HG03108 (cell line): ENCODE measurements at regions not wholly inside any gene's neighbourhood (a gene's known extent, or its start where the extent isn't known, plus 50 kb on each side); places are given as distances from the start of the nearest gene placed in this dataset.

Experiments
- ATAC-seq: cut with Tn5 transposase; IDR thresholded peaks from one replicate; pipeline ENCODE4 v1.9.1; 2021; ENCODE audit warnings: moderate library complexity; ENCODE audit not compliant: unreplicated experiment

DNA sequence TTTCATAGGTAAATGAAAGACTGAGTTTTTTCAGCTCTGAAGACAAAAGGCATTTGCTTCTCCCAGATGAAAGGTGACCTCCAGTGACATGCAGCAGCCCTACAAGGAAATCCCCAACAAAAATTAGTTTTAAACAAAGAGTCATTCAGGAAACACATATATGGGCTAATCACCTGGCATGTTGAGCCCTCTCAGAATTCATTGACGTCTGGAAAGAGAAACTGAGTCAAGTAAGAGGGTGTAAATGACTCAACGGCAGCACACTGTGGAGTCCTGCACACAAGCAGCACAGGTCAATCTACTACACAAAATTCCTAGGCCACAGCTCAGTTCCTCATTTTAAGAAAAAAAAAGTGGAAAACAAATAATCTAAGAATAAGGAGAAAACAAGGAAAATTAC, 592.3 kb downstream of the EPHA7 start:
- no peak for ATAC-seq

DNA sequence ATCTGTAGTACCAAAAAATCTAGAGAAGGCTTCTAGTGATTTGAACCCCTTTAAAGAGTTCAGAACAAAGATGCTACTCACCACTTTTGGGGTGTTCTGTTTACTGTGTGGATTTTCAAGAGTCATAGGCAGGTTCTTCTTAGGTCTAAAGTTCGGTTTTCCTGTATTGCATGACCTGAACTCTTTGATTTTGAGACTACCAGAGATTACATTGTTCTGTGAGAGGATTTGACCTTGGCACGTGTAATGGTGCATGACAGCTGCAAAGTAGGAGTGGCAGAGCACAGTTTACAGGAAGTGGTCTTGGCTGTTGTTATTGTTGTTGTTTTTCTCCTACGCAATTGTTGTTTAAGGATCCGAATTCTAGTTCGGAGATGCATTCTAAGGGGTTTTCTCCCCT, 592.7 kb downstream of the EPHA7 start:
- ATAC-seq = no peak

DNA sequence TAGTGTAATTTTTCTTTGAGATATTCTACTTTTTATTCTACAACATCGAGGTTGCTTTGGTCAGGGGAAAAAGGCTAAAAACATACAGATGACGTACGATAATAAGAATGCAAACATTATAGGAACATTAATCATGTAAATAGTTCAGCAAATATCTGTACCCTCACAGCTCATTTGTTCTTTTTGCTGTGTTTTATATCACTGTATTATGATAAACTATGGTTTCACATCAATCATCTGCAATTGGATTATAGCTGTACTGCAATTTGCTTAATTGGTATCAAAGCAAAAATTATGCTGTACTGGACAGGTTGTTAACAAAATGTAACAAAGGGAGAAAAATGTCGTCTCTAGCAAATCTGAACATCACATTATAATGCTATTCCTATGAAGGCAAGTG, 597.1 kb downstream of the EPHA7 start:
- ATAC-seq = no peak

DNA sequence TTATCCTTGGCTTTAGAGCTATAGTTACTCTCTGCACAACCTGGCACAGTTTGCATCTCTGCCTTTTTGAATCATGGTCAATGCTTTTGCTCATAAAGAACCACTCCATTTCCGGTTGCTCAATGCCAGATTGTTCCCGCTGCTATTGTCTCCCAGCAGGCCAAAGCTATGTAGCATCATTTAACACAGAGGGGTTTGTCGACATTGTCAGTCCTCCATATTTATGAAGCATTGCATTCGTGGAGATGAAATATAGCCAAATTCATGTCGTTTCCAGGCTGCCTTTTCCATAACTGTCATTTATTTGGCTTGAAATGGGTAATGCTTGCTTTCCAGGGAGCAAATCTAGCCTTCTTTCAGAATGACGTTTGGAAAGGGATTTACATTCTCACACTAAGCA, 598.8 kb downstream of the EPHA7 start:
- no peak for ATAC-seq

DNA sequence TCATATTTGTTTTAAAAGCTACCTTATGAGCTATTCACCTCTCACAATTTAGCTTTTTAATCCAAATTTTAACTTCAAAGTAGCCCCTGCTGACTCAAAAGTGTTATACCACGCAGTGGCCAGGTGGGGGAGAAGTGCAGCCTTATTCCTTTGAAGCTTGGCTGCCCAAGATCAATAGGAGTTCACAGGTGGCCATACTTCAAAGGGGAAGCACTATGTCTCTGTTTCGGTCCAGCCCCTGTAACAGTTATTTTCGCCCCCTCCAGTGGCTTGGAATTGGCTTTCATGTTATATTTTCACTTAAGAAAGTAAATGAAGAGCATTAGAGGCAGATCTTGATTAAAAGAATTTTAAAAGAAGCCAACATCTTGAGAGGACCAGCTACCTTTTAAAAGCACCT, 608.4 kb downstream of the EPHA7 start:
- ATAC-seq = peak; percentile 92

DNA sequence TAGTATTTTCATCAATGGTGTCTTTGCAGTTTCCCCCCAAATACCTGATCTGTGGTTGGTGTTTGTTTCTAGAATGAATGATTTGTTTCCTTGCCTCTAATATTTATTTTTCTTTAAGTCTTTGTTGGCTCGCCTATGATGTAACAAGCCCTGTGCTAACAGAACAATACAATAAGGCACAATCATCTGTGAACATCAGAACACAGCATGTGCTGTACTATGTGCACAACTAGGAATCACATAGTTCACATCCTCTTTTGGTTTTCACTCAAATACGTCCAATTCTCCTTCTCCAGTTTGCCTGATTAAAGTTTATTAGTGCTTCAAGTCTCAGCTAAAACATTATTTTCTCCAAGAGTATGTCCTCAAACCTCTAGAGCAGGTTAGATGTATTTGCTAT, 613.1 kb downstream of the EPHA7 start:
- ATAC-seq = no peak

DNA sequence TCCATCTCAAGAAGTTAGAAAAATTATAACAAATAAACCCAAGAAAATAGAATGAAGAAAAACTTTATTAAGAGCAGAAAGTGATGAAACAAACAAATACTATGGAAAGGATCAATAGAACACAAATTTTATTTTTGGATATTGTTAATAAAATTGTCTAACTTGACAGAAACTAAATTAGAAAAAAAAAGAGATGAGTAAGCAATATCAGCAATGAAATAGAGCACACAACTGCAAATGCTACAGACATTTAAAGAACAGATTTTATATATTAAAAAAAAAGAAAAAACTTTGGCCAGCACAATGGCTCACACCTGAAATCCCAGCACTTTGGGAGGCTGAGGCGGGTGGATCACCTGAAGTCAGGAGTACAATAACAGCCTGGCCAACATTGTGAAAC, 628.0 kb downstream of the EPHA7 start:
- ATAC-seq = no peak

DNA sequence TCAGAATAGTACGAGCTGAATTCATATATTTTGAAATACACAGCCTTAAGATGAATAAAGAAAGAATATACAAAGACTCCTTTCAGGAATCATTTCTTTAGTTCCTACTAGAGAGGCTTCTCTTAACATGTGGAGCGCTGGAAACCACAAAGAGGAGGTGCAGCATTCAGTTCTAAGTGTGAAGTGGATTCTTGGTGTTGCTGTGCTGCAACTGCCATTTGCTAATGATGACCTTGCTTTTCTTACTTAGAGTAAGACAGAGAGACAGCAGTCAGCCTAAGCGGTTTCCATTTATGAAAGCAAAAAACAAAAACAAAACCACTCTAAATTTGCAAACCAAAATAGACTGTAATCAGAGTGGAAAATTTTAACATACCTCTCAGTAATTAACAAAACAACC, 629.0 kb downstream of the EPHA7 start:
- ATAC-seq = no peak

DNA sequence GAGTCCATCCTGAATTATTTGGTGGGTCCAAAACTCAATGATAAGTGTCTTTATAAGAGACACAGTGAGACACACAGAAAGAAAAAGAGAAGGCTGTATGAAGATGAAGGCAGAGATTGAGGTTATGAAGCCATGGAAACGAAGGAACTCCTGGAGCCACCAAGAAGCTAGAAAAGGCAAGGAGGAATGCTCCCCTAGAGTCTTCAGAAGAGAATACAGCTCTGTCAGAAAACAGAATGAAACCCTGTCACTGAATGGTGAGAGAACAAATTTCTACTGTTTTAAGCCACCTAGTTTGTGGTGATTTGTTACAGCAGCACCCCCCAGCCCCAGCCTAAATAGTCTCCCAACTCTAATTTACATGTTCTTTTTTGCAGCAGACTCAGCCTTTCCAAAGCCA, 635.1 kb downstream of the EPHA7 start:
- no peak for ATAC-seq

DNA sequence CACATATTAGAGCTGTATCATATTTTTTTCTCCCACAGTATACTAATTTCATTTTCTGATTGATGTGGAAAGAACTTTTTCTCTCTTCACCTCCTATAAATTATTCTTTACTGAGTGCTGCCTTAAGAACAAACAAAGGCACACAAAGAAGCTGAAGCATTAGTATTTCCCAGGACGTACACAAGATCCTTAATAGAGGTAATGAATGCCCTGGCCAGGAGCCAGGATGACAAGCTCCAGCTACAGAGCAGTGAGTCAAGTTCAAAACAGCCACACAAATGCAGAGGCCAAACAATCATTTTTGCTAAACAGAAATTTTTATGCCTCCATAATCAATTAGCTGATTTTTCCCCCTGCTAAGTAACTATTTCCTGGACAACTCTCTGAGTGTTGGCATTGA, 639.6 kb downstream of the EPHA7 start:
- ATAC-seq = no peak

DNA sequence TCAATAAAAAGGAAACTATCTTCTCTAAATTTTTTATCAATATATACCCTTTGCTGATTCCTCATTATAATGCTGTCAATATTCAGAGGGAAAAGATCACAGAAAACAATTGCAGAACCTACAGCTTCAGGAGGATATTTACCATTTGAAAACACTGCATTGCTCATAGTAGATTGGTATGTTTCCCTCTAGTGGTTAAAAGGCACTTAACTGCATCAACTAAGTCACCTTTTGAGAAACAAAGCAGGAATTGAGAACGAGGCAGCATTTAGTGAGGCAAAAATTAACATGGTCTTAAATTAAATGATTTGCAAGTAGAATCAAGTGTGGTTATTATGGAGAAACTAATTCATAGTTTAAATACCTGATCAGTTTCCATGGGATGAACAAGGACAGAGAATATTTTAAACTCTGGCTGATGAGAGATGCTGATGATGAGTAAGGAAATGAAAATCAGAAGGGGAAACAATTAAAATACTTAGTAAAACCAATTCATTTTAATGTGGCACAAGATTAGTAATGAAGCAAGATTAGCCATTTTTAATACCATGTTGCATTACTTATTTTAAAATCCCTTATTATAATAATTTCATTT, 642.1 kb downstream of the EPHA7 start:
- ATAC-seq = no peak

DNA sequence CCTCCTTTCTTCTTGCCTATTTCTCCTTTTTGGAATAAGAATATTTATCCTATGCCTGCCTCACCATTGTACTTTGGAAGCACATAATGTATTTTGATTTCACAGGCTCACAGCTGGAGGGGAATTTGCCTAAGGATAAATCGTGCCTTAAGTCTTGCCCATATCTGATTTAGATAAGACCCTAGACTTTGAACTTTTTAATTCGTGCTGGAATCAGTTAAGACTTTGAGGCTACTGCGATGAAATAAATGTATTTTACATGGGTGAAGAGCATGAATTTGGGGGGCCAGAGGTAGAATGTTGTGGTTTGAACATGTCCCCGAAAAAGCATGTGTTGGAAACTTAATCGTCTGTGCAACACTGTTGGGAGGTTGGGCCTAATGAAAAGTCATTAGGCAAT, 648.8 kb downstream of the EPHA7 start:
- ATAC-seq = no peak

DNA sequence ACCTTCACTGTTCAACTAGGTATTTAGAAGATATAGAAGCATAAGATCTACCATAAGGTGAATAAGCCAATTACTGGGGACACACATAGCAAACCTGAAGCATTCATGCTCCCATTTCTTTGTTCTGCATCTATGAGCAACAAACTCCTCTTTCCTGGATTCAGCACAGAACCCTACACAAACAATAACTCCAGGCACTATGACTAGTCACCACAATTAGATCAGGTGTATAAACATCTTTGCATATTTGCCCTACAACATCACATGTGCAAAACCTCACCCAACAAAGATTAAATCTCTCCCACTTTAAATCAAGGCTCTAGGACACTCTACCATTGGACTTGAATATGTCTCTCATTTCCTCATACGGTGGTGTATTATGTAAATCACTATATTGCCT, 652.3 kb downstream of the EPHA7 start:
- no peak for ATAC-seq

DNA sequence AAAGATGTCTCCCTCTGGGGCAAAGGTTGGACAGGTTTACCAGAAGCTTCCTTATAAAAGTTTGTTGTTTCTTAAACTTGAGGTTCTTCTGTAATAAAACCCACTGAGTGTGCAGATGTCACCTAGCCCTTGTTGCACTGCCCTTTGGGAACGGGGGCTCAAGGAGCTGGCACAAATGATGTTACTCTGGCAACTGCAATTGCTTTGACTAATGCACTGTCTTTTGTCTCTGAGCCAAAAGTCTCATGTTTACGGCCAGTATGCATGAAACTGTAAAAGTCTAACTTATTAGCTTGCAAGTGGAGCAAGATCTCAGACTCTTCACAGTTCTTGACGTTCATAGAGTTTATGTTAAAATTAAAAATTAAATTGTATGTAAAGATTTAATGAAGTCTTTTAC, 655.7 kb downstream of the EPHA7 start:
- no peak for ATAC-seq

DNA sequence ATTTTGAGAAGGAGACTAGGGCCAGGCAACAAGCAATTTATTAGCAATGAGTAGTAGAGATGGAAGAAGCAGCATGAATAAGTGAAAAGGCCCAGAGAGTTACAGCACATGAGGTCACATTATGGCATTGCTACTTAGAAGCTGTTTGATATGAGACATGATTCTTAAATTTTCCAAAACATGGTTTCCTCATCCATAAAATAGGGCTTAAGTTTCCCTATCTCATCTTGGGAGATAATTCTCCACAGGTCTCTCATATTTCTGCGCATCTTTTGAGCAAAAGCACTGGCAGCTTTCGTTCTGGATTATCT, 656.1 kb downstream of the EPHA7 start:
- ATAC-seq = no peak

DNA sequence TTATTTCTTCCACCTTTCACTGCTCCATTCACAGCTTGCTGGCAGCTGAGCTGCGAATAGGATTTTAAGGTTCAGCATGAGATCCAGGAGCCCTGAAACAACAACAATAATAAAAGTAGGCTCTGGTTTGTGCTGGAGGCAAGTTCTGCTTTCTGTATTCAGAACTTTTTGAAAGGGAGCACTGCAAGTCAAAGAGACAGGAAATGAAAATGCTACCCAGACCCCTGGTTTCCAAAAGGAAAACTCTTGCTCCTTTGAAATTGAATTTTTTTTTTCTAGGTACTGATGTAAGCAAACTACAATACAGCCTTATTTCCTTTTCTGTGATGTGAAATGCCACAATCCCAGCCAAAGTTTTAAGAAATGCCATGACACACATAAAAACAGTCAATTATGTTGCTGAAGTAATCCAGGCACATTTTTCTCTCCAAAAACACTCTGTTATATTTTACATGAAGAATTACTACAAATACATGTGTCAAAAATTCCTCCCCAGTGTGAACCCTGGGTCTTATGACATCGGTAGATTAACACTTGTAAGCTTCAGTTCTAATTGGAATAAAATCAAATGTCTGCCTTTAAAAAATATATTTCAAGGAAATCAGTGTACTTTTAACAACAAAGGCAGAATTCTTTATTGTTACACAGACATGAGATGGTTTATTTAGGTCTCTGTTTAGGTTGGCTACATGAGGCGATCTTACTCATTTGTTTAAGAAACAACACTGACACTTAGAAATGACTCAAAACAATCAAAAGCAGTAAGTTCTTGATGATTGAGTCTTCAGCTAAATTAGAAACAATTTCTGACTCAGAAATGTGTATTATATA, 656.7 kb downstream of the EPHA7 start:
- no peak for ATAC-seq

DNA sequence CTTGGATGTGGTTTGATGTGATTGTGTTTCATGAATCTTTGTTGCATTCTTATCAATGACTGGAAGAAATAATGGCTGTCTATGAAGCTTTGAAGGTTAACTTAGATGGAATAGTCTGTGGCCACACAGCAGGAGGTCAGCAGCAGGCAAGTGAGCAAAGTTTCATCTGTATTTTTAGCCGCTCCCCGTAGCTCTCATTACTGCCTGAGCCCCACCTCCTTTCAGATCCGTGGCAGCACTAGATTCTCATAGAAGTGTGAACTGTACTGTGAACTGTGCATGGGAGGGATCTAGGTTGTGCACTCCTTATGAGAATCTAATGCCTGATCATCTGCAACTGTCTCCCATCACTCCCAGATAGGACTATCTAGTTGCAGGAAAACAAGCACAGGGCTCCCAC, 660.2 kb downstream of the EPHA7 start:
- no peak for ATAC-seq

DNA sequence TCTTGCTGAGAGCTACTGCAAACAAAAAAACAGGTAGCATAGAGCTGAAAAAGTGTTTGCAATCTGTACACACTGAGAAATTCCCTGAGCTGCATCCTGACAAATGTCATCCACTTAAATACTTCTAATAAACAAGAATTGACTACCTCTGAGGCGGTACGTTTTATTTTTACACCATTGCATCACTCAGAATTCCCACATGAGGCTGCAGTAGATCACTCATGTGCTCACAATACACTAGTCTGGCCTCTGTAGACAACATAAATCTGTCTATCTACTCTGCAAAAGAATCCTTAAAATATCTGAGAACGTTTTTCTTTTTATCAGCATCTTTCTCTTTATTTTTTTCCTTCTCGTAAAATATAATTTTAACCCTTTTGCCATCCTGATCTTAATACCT, 661.4 kb downstream of the EPHA7 start:
- no peak for ATAC-seq

DNA sequence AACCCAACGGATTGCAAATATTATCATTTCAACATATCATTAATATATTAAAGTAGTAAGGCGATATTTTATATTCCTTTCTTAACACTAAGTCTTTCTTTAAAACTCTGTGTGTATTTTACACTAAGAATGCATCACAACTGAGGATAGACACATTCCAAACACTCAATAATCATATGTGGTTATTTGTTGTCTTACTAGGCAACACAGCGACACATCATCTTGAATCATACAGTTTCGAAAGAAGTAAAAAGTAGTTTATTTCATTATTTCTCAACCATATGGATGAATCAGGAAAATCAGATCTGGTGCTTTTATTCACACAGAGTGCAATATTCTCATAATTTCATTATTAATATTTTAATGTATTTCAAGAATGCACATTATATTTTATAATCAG, 662.4 kb downstream of the EPHA7 start:
- ATAC-seq = no peak

DNA sequence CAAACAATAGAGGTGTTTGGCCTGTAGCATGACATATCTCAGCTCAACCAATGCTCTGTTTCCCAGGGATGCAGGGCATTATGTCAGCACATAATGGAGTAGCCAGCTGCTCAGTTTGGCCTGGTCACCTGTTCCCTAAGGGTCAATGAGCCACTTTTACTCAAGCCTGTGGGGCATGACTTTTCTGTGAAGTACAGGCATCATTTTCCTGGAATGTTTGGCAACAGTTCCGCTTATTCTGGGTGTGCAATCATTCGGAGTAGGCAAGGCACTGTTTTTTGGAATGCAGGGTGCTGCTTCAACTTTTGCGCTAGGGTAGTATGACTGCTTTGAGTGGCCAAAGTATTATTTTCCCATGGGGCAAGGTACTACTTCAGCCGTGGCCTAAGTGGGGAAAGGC, 665.4 kb downstream of the EPHA7 start:
- no peak for ATAC-seq

DNA sequence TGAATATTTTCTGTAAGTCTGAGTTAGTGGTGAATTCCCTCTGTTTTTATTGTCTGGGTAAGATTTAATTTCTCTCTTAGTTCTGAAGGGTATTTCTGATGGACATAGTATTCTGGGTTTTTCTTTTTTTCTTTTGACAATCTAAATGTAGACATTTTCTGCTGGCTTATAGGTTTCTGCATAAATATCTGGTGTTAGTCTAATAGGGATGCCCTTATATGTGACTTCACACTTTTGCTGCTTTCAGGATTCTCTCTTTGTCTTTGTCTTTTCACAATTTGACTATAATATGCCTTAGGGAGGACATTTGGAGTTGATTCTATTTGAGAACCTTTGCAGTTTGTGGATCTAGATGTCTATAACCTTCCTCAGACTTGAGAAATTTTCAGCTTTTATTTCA, 667.2 kb downstream of the EPHA7 start:
- no peak for ATAC-seq

DNA sequence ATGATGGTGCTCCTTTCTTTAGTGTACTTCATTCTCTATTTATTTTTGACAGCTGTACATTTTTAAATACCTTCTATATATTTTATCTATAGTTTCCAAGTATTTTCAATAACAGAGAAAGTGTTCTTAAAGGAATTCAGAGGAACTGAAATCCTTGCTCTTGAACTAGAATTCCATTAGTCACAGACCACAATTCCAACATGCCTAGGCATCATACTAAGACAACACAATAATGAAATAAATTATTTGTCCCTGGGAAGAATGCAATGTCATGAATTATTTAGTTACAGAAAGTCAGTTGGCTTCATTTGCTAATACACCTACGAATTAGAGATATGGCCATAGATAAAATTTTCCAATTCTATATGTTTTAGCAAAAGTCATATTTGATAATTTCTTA, 671.2 kb downstream of the EPHA7 start:
- ATAC-seq = no peak

DNA sequence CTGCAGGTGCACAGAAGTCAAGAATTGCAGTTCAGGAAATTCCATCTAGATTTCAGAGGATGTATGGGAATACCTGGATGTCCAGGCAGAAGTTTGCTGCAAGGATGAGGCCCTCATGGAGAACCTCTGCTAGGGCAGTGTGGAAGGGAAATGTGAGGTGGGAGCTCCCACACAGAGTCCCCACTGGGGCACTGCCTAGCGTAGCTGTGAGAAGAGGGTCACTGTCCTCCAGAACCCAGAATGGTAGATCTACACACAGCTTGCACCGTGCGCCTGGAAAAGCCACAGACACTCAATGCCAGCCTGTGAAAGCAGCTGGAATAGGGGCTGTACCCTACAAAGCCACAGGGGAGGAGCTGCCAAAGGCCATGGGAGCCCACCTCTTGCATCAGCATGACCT, 681.4 kb downstream of the EPHA7 start:
- ATAC-seq = no peak
